ENCODE measurements at regions not wholly inside any gene's neighbourhood (a gene's known extent, or its start where the extent isn't known, plus 50 kb on each side); places are given as distances from the start of the nearest gene placed in this dataset.

- intact Hi-C loops (cut with micrococcal nuclease) = no loop called here
- CTCF ChIA-PET = no interaction called here
- H3K36me3 Mint-ChIP-seq (ENCODE audit: low read depth) = no peaks in the 10 kb centered on the region
- H3K4me3 Mint-ChIP-seq = no peak overlapping the region
- H3K27ac Mint-ChIP-seq = no peak overlapping the region
- H3K9me3 Mint-ChIP-seq = no peaks in the 10 kb centered on the region
- H3K27me3 Mint-ChIP-seq (ENCODE audit: low read depth) = peaks cover 10% of the 10 kb centered on the region
- no peak for DNase-seq
- no peaks in the 10 kb centered on the region for H3K4me1 Mint-ChIP-seq (ENCODE audit: low read depth)
Measured at GRCh38 chr15:73001840-73002239, 50.4 kb upstream of the NEO1 start.

GRCh38 chr15:73000293-73000692 is 52.0 kb upstream of the NEO1 start:
- CTCF ChIA-PET = no interaction called here
- intact Hi-C loops (cut with micrococcal nuclease) = no loop called here
- H3K36me3 Mint-ChIP-seq (ENCODE audit: low read depth) = no peaks in the 10 kb centered on the region
- H3K4me3 Mint-ChIP-seq = no peak overlapping the region
- H3K27me3 Mint-ChIP-seq (ENCODE audit: low read depth) = peaks cover 12% of the 10 kb centered on the region
- H3K27ac Mint-ChIP-seq = no peak overlapping the region
- H3K9me3 Mint-ChIP-seq = no peaks in the 10 kb centered on the region
- H3K4me1 Mint-ChIP-seq (ENCODE audit: low read depth) = no peaks in the 10 kb centered on the region
- no peak for DNase-seq

- no peak for DNase-seq
- intact Hi-C loops (cut with micrococcal nuclease) = no loop called here
- no peaks in the 10 kb centered on the region for H3K4me1 Mint-ChIP-seq (ENCODE audit: low read depth)
- H3K9me3 Mint-ChIP-seq = no peaks in the 10 kb centered on the region
- no peaks in the 10 kb centered on the region for H3K36me3 Mint-ChIP-seq (ENCODE audit: low read depth)
- no peak overlapping the region for H3K27ac Mint-ChIP-seq
- peaks cover 12% of the 10 kb centered on the region for H3K27me3 Mint-ChIP-seq (ENCODE audit: low read depth)
- CTCF ChIA-PET = no interaction called here
- no peak overlapping the region for H3K4me3 Mint-ChIP-seq
Measured at GRCh38 chr15:72999586-72999985, 52.7 kb upstream of the NEO1 start.

GRCh38 chr15:72998681-72999466 is 53.4 kb upstream of the NEO1 start:
- Mint-ChIP-seq H3K9me3 (no peaks in the 10 kb centered on the region), H3K36me3 (ENCODE audit: low read depth) (no peaks in the 10 kb centered on the region), H3K4me1 (ENCODE audit: low read depth) (no peaks in the 10 kb centered on the region), H3K4me3 (no peak overlapping the region), H3K27me3 (ENCODE audit: low read depth) (peaks cover 12% of the 10 kb centered on the region), H3K27ac (no peak overlapping the region)
- no peak for DNase-seq
- CTCF ChIA-PET = no interaction called here
- intact Hi-C loops (cut with micrococcal nuclease) = no loop called here

- CTCF ChIA-PET = interaction anchor here (1.2 kb wide), 1 partner anchor 276 kb away, joined by 4 read pairs; no protein-coding TSS in a partner anchor
- Mint-ChIP-seq H3K4me1 (ENCODE audit: low read depth) (no peaks in the 10 kb centered on the region), H3K9me3 (no peaks in the 10 kb centered on the region), H3K4me3 (no peak overlapping the region), H3K27me3 (ENCODE audit: low read depth) (peaks cover 12% of the 10 kb centered on the region), H3K36me3 (ENCODE audit: low read depth) (no peaks in the 10 kb centered on the region), H3K27ac (no peak overlapping the region)
- DNase-seq = no peak
- intact Hi-C loops (cut with micrococcal nuclease) = no loop called here
Measured at GRCh38 chr15:72998226-72998625, 54.0 kb upstream of the NEO1 start.

GRCh38 chr15:72995849-72996248 is 56.4 kb upstream of the NEO1 start:
- H3K4me1 Mint-ChIP-seq (ENCODE audit: low read depth) = no peaks in the 10 kb centered on the region
- no peak for DNase-seq
- peaks cover 12% of the 10 kb centered on the region for H3K27me3 Mint-ChIP-seq (ENCODE audit: low read depth)
- no peak overlapping the region for H3K27ac Mint-ChIP-seq
- intact Hi-C loops (cut with micrococcal nuclease) = no loop called here
- CTCF ChIA-PET = no interaction called here
- H3K4me3 Mint-ChIP-seq = no peak overlapping the region
- no peaks in the 10 kb centered on the region for H3K9me3 Mint-ChIP-seq
- H3K36me3 Mint-ChIP-seq (ENCODE audit: low read depth) = no peaks in the 10 kb centered on the region

- Mint-ChIP-seq H3K27ac (no peak overlapping the region), H3K9me3 (no peaks in the 10 kb centered on the region), H3K27me3 (ENCODE audit: low read depth) (peaks cover 6% of the 10 kb centered on the region), H3K4me1 (ENCODE audit: low read depth) (no peaks in the 10 kb centered on the region), H3K36me3 (ENCODE audit: low read depth) (no peaks in the 10 kb centered on the region), H3K4me3 (no peak overlapping the region)
- no peak for DNase-seq
- CTCF ChIA-PET = no interaction called here
- intact Hi-C loops (cut with micrococcal nuclease) = no loop called here
Measured at GRCh38 chr15:72994534-72995177, 57.6 kb upstream of the NEO1 start.

- no peak overlapping the region for H3K27ac Mint-ChIP-seq
- no peaks in the 10 kb centered on the region for H3K36me3 Mint-ChIP-seq (ENCODE audit: low read depth)
- no peak overlapping the region for H3K4me3 Mint-ChIP-seq
- CTCF ChIA-PET = no interaction called here
- H3K27me3 Mint-ChIP-seq (ENCODE audit: low read depth) = peaks cover 2% of the 10 kb centered on the region
- intact Hi-C loops (cut with micrococcal nuclease) = no loop called here
- DNase-seq = no peak
- H3K4me1 Mint-ChIP-seq (ENCODE audit: low read depth) = no peaks in the 10 kb centered on the region
- no peaks in the 10 kb centered on the region for H3K9me3 Mint-ChIP-seq
Measured at GRCh38 chr15:72992841-72993252, 59.4 kb upstream of the NEO1 start.

GRCh38 chr15:72991026-72991425 is 61.2 kb upstream of the NEO1 start:
- no peak overlapping the region for H3K27ac Mint-ChIP-seq

GRCh38 chr15:72983801-72984545 is 68.3 kb upstream of the NEO1 start:
- H3K36me3 Mint-ChIP-seq (ENCODE audit: low read depth) = no peaks in the 10 kb centered on the region
- intact Hi-C loops (cut with micrococcal nuclease) = no loop called here
- CTCF ChIA-PET = no interaction called here
- peaks cover 15% of the 10 kb centered on the region for H3K27me3 Mint-ChIP-seq (ENCODE audit: low read depth)
- no peaks in the 10 kb centered on the region for H3K4me1 Mint-ChIP-seq (ENCODE audit: low read depth)
- H3K4me3 Mint-ChIP-seq = no peak overlapping the region
- DNase-seq = no peak
- H3K27ac Mint-ChIP-seq = no peak overlapping the region
- no peaks in the 10 kb centered on the region for H3K9me3 Mint-ChIP-seq

More at GRCh38 chr15:72991026-72991425, 61.2 kb upstream of the NEO1 start:
- DNase-seq = no peak
- CTCF ChIA-PET = no interaction called here
- H3K36me3 Mint-ChIP-seq (ENCODE audit: low read depth) = no peaks in the 10 kb centered on the region
- no peaks in the 10 kb centered on the region for H3K4me1 Mint-ChIP-seq (ENCODE audit: low read depth)
- H3K4me3 Mint-ChIP-seq = no peak overlapping the region
- no peaks in the 10 kb centered on the region for H3K9me3 Mint-ChIP-seq
- intact Hi-C loops (cut with micrococcal nuclease) = no loop called here
- H3K27me3 Mint-ChIP-seq (ENCODE audit: low read depth) = no peaks in the 10 kb centered on the region

GRCh38 chr15:72982714-72983113 is 69.5 kb upstream of the NEO1 start:
- no peaks in the 10 kb centered on the region for H3K4me1 Mint-ChIP-seq (ENCODE audit: low read depth)
- H3K27me3 Mint-ChIP-seq (ENCODE audit: low read depth) = peaks cover 20% of the 10 kb centered on the region
- H3K4me3 Mint-ChIP-seq = no peak overlapping the region
- H3K27ac Mint-ChIP-seq = no peak overlapping the region
- H3K9me3 Mint-ChIP-seq = no peaks in the 10 kb centered on the region
- CTCF ChIA-PET = no interaction called here
- intact Hi-C loops (cut with micrococcal nuclease) = no loop called here
- H3K36me3 Mint-ChIP-seq (ENCODE audit: low read depth) = no peaks in the 10 kb centered on the region
- no peak for DNase-seq

- DNase-seq = no peak
- Mint-ChIP-seq H3K4me3 (no peak overlapping the region), H3K27ac (no peak overlapping the region), H3K9me3 (no peaks in the 10 kb centered on the region), H3K4me1 (ENCODE audit: low read depth) (no peaks in the 10 kb centered on the region), H3K27me3 (ENCODE audit: low read depth) (peaks cover 20% of the 10 kb centered on the region), H3K36me3 (ENCODE audit: low read depth) (no peaks in the 10 kb centered on the region)
- intact Hi-C loops (cut with micrococcal nuclease) = no loop called here
- CTCF ChIA-PET = no interaction called here
Measured at GRCh38 chr15:72980661-72981060, 71.6 kb upstream of the NEO1 start.
